ENCODE measurements at regions not wholly inside any gene's neighbourhood (a gene's known extent, or its start where the extent isn't known, plus 50 kb on each side); places are given as distances from the start of the nearest gene placed in this dataset.

- no peak for TF ChIP-seq POLR2AphosphoS5 (IDR thresholded peaks at IDR 0.05; ENCODE audit: low read depth)
- TF ChIP-seq CTCF (conservative IDR thresholded peaks at IDR 0.05; ENCODE audit: low read depth in 2 of 2) = no peak
- TF ChIP-seq REST (IDR thresholded peaks at IDR 0.05; ENCODE audit: unreplicated experiment) = no peak
- TF ChIP-seq EZH2 (IDR thresholded peaks at IDR 0.05; ENCODE audit: low read depth, unreplicated experiment) = no peak
- no peak for TF ChIP-seq EZH2phosphoT487 (IDR thresholded peaks at IDR 0.05; ENCODE audit: unreplicated experiment)
- TF ChIP-seq JUNB (IDR thresholded peaks at IDR 0.05; ENCODE audit: unreplicated experiment) = no peak
- no peak for TF ChIP-seq NANOG (IDR thresholded peaks at IDR 0.05; ENCODE audit: borderline replicate concordance)
- TF ChIP-seq CREB1 (CRISPR knock-in tag; IDR thresholded peaks at IDR 0.05; ENCODE audit: low read depth) = no peak
- TF ChIP-seq ETS1 (IDR thresholded peaks at IDR 0.05) = no peak
- no peak for TF ChIP-seq STAT1 (IDR thresholded peaks at IDR 0.05; ENCODE audit: unreplicated experiment)
- no peak for TF ChIP-seq ZNF114 (CRISPR knock-in tag; IDR thresholded peaks at IDR 0.05)
- no peak for TF ChIP-seq ZNF331 (CRISPR knock-in tag; IDR thresholded peaks at IDR 0.05; ENCODE audit: low read depth)
- no peak for TF ChIP-seq ZNF462 (CRISPR knock-in tag; IDR thresholded peaks at IDR 0.05)
Observed at GRCh38 chr10:84902553-84902952, 574.2 kb downstream of the CCSER2 start.

Measured in GM23338 (cell line).